Esophagus muscularis mucosa (tissue), 3 donors: ENCODE measurements at regions not wholly inside any gene's neighbourhood (a gene's known extent, or its start where the extent isn't known, plus 50 kb on each side); places are given as distances from the start of the nearest gene placed in this dataset.

ENCODE experiments used
- POLR2A ChIP-seq: fragments of 450-650 bp; IDR thresholded peaks from one replicate; pipeline ENCODE4 v1.6.1; 2017; ENCODE audit warnings: antibody characterized with exemption, moderate library complexity, mild to moderate bottlenecking, low read depth
- TF ChIP-seq, protein P1 (sequence below), 3 experiments: fragments of 200-600 bp in 2 of 3; fragments of 450-650 bp in 1 of 3; sonication (generic) in 2 of 3; IDR thresholded peaks; one replicate each; pipeline ENCODE4 v1.5.1; 2017 to 2019; ENCODE audit warnings: antibody characterized with exemption in 3 of 3, mild to moderate bottlenecking in 2 of 3, moderate library complexity in 1 of 3

- TF ChIP-seq, protein P1, sequence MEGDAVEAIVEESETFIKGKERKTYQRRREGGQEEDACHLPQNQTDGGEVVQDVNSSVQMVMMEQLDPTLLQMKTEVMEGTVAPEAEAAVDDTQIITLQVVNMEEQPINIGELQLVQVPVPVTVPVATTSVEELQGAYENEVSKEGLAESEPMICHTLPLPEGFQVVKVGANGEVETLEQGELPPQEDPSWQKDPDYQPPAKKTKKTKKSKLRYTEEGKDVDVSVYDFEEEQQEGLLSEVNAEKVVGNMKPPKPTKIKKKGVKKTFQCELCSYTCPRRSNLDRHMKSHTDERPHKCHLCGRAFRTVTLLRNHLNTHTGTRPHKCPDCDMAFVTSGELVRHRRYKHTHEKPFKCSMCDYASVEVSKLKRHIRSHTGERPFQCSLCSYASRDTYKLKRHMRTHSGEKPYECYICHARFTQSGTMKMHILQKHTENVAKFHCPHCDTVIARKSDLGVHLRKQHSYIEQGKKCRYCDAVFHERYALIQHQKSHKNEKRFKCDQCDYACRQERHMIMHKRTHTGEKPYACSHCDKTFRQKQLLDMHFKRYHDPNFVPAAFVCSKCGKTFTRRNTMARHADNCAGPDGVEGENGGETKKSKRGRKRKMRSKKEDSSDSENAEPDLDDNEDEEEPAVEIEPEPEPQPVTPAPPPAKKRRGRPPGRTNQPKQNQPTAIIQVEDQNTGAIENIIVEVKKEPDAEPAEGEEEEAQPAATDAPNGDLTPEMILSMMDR (IDR thresholded peaks at IDR 0.05): no peak
- TF ChIP-seq POLR2A: no peak
Measured at GRCh38 chr5:107275333-107275732, 395.4 kb downstream of the EFNA5 start.
